HG02870 (cell line): ENCODE measurements at regions not wholly inside any gene's neighbourhood (a gene's known extent, or its start where the extent isn't known, plus 50 kb on each side); places are given as distances from the start of the nearest gene placed in this dataset.

Experiments used
- ATAC-seq: cut with Tn5 transposase; IDR thresholded peaks from one replicate; pipeline ENCODE4 v1.9.1; 2021; ENCODE audit warnings: mild to moderate bottlenecking, moderate library complexity; ENCODE audit not compliant: unreplicated experiment

- ATAC-seq, result no peak
Measured at GRCh38 chr6:22668307-22668706, 98.9 kb downstream of the HDGFL1 start.

- ATAC-seq, result no peak
Measured at GRCh38 chr6:22668717-22669116, 99.4 kb downstream of the HDGFL1 start.

DNA sequence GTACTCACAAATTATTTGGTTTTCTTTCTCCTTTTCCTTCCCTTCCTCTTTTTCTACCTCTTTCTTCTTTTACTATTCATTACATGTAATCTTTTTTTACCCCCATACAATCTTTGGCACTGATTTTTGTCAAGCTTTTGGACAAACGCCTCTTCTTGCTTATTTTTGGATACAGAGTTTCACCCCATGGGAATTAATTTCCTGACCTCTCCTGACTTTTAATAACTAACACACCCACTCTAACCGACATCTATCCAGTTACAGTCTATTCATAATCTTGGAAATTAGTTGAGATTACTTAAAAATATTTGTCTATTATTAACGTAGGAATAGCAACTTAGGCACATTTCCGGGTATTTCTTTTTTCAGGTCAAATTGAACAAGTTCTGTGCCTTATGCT, 101.2 kb downstream of the HDGFL1 start:
- ATAC-seq, result no peak

DNA sequence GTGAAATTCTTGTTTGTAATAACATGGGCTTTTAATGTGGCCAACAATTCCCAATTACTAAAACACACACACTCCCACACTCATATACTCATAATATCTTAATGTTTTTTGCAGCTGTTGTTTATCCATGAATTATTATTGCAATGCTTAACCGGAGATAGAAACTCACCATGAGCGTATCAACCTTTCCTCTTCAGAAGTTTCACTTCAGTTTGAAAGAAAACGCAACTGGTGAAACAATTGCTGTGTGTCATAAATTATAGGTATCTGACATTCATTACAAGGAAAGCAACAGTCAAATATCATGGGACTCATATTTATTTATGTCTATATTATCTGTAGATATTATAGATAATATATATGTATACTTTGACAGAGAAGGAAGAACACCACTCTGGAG, 104.1 kb downstream of the HDGFL1 start:
- ATAC-seq, result no peak

DNA sequence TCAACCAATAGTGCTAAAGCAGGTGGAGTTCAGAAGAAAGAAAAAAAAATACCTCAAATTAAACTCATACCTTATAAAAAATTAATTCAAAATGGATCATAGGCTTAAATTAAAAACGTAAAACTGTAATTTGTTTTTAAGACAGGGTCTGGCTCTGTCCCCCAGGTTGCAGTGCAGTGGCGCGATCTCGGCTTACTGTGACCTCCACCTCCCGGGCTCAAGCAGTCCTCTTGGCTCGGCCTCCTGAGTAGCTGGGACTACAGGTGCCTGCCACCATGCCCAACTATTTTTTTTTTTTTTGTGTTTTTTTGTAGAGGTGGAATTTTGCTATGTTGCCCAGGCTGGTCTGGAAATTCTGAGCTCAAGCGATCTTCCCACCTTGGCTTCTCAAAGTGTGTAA, 111.6 kb downstream of the HDGFL1 start:
- ATAC-seq, result no peak

GRCh38 chr6:22681761-22682160, 112.4 kb downstream of the HDGFL1 start:
- no peak for ATAC-seq

- no peak for ATAC-seq
Measured at GRCh38 chr6:22682979-22683378, 113.6 kb downstream of the HDGFL1 start.

- no peak for ATAC-seq
Measured at GRCh38 chr6:22690446-22690845, 121.1 kb downstream of the HDGFL1 start.

GRCh38 chr6:22694092-22694724, 124.8 kb downstream of the HDGFL1 start:
- no peak for ATAC-seq

- ATAC-seq, result no peak
Measured at GRCh38 chr6:22696481-22696880, 127.1 kb downstream of the HDGFL1 start.

- ATAC-seq, result no peak
Measured at GRCh38 chr6:22697306-22697705, 127.9 kb downstream of the HDGFL1 start.

DNA sequence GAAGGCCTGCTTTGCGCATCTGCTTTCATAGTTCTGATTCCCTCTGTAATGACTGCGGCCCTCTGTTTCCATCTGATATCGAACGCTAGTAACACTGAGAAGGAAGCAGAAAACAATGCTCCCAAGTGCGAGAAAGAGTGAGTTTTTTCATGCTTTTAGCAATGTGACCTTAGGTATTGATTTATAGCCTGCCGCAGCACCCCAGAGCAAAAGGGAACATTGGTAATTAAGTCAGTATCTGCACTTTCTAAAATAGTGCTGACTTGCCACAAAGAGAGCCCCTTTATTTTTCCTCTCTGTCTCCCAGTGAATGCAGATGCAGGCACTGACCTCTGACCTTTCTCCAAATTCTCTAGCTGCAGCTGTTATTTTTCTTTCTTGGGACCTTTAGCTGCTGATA, 129.8 kb downstream of the HDGFL1 start:
- ATAC-seq, result no peak

DNA sequence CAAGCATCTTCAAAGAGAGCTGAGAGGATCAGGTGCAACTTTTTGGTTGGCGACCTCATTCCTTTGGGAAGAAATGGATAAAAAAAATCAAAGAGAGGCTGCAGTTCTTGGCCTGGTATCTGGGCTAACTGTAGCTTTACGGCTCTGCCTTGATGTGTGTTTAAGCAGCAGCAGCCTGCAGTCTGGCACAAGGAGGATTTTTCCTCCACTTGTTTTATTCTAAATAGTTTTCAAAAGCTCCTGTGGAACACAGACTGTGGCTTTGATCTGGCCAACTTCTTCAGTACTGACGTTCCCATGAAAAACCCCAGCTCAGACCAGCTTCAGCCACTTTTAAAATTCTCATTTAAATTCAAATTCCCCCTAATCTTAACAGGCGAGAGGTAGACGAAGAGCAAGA, 137.3 kb downstream of the HDGFL1 start:
- no peak for ATAC-seq

GRCh38 chr6:22708469-22708868, 139.1 kb downstream of the HDGFL1 start:
- no peak for ATAC-seq

DNA sequence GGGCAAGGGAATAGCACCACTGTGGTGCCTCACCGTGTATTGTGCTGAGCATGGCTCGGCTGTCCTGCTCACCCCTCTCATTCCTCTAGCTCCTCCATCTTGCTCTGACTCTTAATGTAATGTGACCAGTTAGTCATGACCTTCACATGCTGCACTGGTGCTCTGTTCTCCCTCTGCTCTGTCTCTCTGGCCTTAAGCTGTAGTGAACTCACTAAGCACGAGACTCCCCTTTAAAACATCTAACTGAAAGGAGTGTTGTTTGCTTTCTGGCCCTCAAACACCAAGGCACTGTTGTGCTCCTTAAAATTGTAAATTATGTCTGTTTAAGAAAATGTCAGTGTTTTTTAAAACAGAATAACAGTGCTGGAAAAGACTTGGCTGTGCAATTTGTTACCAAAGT, 140.4 kb downstream of the HDGFL1 start:
- no peak for ATAC-seq

DNA sequence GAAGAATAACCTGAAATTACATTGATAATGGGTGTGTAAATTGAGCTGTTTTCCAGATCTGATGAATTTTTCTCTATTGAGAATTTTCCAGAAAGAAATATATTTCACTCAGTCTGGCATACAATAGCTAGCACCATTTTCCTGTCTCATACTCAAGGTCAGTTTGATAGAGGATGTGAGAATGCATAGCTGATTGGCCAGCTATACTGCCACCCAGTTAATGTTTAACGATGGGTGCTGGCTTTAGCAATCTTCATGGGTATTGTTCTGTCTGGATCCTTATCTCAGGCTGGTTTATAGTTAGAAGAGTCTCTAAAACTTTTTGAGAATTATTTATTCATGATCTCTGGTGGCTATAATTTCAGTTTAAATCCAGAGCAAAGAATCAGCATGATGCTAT, 147.4 kb downstream of the HDGFL1 start:
- no peak for ATAC-seq

- no peak for ATAC-seq
Measured at GRCh38 chr6:22717915-22718314, 148.5 kb downstream of the HDGFL1 start.

DNA sequence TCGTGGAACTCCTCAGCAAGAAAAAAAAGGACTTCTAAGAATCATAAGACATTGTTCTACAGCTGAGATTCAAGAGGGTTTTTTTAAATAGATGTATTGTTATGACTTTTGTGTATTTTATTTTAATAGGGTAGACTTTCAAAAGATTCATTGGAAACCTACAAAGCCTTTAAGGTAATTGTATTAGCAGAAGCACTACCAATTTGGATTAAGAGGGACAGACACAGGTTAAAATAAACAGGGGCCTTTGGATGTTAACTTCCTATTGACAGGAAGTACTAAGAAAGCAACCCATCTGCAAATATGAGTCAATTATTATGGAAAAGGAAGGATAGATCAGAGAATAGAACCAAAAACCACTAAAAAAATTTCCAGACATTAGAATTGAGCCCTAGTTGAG, 153.5 kb downstream of the HDGFL1 start:
- no peak for ATAC-seq

GRCh38 chr6:22726966-22727365, 157.6 kb downstream of the HDGFL1 start:
- no peak for ATAC-seq

- no peak for ATAC-seq
Measured at GRCh38 chr6:22727710-22728109, 158.3 kb downstream of the HDGFL1 start.

- ATAC-seq, result no peak
Measured at GRCh38 chr6:22732176-22732970, 163.0 kb downstream of the HDGFL1 start.

- no peak for ATAC-seq
Measured at GRCh38 chr6:22736740-22737139, 167.4 kb downstream of the HDGFL1 start.

GRCh38 chr6:22737331-22737730, 168.0 kb downstream of the HDGFL1 start:
- ATAC-seq, result no peak
